ENCODE measurements at regions not wholly inside any gene's neighbourhood (a gene's known extent, or its start where the extent isn't known, plus 50 kb on each side); places are given as distances from the start of the nearest gene placed in this dataset.

- no peak for TF ChIP-seq ZFP90 (CRISPR knock-in tag; IDR thresholded peaks at IDR 0.05; ENCODE audit: borderline replicate concordance)
- TF ChIP-seq ZNF101 (CRISPR knock-in tag; IDR thresholded peaks at IDR 0.05; ENCODE audit: borderline replicate concordance, low read depth) = no peak
These were observed 182.4 kb upstream of the CCND2 start (continued) for GRCh38 chr12:4091016-4091743.

GRCh38 chr12:4089956-4090355 lies 183.6 kb upstream of the CCND2 start:
- FAIRE-seq (no peak), DNase-seq (ENCODE audit: low spot score) (no peak), ATAC-seq (no peak)
- Histone ChIP-seq H2AFZ (ENCODE audit: low read length) (no peak overlapping the region), H3K27me3 (ENCODE audit: control insufficient read depth in 1 of 2, insufficient read depth in 2 of 2, low read length in 2 of 2) (no peaks in the 10 kb centered on the region; a peak in 1 of 5 replicates), H3K9me3 (ENCODE audit: low read length) (no peaks in the 10 kb centered on the region), H3K79me2 (ENCODE audit: insufficient read depth, low read length) (no peaks in the 10 kb centered on the region), H3K36me3 (replicated peaks in 1 of 2; ENCODE audit: control insufficient read depth in 1 of 2, insufficient read depth in 2 of 2, low read length in 2 of 2) (no peaks in the 10 kb centered on the region), H4K20me1 (ENCODE audit: insufficient read depth, low read length) (no peaks in the 10 kb centered on the region), H3K27ac (ENCODE audit: extremely low read length, insufficient read depth, low read length) (no peak overlapping the region), H3K9ac (ENCODE audit: insufficient read depth, low read depth, low read length) (no peak overlapping the region), H3K4me1 (ENCODE audit: insufficient read depth, low read length) (no peaks in the 10 kb centered on the region), H3K4me3 (replicated peaks in 1 of 3; ENCODE audit: insufficient read depth in 1 of 3, low read depth in 2 of 3, low read length in 3 of 3) (no peak overlapping the region), H3K4me2 (ENCODE audit: low read depth, low read length) (no peak overlapping the region)
- ChIA-PET CTCF (ENCODE audit: low intra/inter-chr PET ratio, low total read pairs) (no interaction called here), POLR2A (no interaction called here)
- intact Hi-C loops (cut with micrococcal nuclease; ENCODE audit: unreplicated experiment) = no loop called here
- TF ChIP-seq ZFX (CRISPR knock-in tag; IDR thresholded peaks at IDR 0.05; ENCODE audit: low read depth) = no peak
- TF ChIP-seq, protein P1, sequence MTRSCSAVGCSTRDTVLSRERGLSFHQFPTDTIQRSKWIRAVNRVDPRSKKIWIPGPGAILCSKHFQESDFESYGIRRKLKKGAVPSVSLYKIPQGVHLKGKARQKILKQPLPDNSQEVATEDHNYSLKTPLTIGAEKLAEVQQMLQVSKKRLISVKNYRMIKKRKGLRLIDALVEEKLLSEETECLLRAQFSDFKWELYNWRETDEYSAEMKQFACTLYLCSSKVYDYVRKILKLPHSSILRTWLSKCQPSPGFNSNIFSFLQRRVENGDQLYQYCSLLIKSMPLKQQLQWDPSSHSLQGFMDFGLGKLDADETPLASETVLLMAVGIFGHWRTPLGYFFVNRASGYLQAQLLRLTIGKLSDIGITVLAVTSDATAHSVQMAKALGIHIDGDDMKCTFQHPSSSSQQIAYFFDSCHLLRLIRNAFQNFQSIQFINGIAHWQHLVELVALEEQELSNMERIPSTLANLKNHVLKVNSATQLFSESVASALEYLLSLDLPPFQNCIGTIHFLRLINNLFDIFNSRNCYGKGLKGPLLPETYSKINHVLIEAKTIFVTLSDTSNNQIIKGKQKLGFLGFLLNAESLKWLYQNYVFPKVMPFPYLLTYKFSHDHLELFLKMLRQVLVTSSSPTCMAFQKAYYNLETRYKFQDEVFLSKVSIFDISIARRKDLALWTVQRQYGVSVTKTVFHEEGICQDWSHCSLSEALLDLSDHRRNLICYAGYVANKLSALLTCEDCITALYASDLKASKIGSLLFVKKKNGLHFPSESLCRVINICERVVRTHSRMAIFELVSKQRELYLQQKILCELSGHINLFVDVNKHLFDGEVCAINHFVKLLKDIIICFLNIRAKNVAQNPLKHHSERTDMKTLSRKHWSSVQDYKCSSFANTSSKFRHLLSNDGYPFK (CRISPR knock-in tag; IDR thresholded peaks at IDR 0.05; ENCODE audit: borderline replicate concordance) = no peak
- no peak for TF ChIP-seq ZNF616 (CRISPR knock-in tag; IDR thresholded peaks at IDR 0.05; ENCODE audit: low read depth)
- TF ChIP-seq ZKSCAN8 (CRISPR knock-in tag; IDR thresholded peaks at IDR 0.05; ENCODE audit: borderline replicate concordance) = no peak
- no peak for TF ChIP-seq PLSCR1 (CRISPR knock-in tag; IDR thresholded peaks at IDR 0.05; ENCODE audit: borderline replicate concordance)
- TF ChIP-seq, protein P2, sequence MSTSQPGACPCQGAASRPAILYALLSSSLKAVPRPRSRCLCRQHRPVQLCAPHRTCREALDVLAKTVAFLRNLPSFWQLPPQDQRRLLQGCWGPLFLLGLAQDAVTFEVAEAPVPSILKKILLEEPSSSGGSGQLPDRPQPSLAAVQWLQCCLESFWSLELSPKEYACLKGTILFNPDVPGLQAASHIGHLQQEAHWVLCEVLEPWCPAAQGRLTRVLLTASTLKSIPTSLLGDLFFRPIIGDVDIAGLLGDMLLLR (CRISPR knock-in tag; IDR thresholded peaks at IDR 0.05) = no peak
- no peak for TF ChIP-seq ISX (CRISPR knock-in tag; conservative IDR thresholded peaks at IDR 0.05)
- no TSS peak for BruUV-seq (replicated peaks)
- 65% methylated on average over 3 of the region's 3 CpGs for WGBS (ENCODE audit: low lambda C conversion rate)
- in situ Hi-C loops (cut with HindIII; ENCODE audit: extremely low pct_ligation_motif_present, low pct_unique_long_range_greater_than_20kb) = loop anchor here (10.0 kb wide), 1 partner anchor 195 kb away; no protein-coding TSS in a partner anchor
